ENCODE measurements at regions not wholly inside any gene's neighbourhood (a gene's known extent, or its start where the extent isn't known, plus 50 kb on each side); places are given as distances from the start of the nearest gene placed in this dataset.
A peak's percentile ranks its signal among the peaks of the same experiment; 100 is the strongest.
"Not testable (repeated sequence)": the region's sequence is repeated elsewhere in the genome, so short reads cannot be mapped to it uniquely, and the experiment has no call there.

DNA sequence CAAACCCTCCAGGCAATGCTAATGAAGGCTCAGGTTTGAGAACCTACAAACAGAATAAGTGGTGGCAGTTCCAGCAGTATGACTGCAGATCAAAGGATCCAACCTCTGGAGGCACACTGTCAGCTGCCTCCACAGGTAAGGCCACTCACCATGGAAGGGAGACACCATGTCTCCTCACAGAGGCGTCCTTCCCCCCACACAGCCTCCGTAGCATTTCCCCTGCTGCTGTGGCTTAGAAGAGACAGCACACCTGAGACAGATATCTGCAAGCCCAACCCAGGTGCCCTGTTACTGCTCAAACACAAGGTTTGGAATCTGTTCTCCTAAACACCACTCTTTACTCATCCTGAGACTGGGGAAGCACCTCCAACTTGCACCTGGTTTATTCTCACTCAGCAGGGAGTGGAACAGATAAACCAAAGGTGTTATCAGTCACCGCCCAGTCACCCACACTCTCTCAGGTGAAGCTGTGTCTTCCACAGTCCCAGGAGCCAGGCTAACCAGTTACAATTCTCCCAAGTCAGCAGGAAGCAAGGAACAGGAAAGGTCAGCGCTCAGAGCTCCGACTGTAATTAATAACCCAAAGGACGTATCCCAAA is 311.2 kb downstream of the FOXO1 start:
- ATAC-seq (no peak), DNase-seq (no peak)
- Mint-ChIP-seq H3K4me1 (no peaks in the 10 kb centered on the region), H3K27ac (no peak overlapping the region), H3K4me3 (no peak overlapping the region), H3K9me3 (ENCODE audit: low read depth) (no peaks in the 10 kb centered on the region), H3K27me3 (no peaks in the 10 kb centered on the region), H3K36me3 (no peaks in the 10 kb centered on the region)
- CTCF ChIA-PET, result no interaction called here

DNA sequence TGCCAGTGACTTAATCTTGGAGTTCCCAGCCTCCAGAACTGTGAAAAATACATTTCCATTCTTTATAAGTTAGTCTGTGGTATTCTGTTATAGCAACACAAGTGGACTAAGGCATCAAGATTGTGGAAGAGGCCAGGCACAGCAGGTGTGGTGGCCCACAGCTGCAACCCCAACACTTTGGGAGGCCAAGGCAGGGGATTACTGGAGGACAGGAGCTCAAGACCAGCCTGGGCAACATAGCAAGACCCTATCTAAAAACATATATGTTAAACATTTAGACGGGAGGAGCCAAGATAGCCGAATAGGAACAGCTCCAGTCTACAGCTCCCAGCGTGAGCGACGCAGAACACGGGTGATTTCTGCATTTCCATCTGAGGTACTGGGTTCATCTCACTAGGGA is 310.4 kb downstream of the FOXO1 start:
- ATAC-seq, result no peak
- H3K36me3 Mint-ChIP-seq, result no peaks in the 10 kb centered on the region
- no peak overlapping the region for H3K27ac Mint-ChIP-seq
- no peak overlapping the region for H3K4me3 Mint-ChIP-seq
- CTCF ChIA-PET, result no interaction called here
- no peaks in the 10 kb centered on the region for H3K27me3 Mint-ChIP-seq
- no peaks in the 10 kb centered on the region for H3K9me3 Mint-ChIP-seq (ENCODE audit: low read depth)
- H3K4me1 Mint-ChIP-seq, result no peaks in the 10 kb centered on the region
- DNase-seq, result no peak

DNA sequence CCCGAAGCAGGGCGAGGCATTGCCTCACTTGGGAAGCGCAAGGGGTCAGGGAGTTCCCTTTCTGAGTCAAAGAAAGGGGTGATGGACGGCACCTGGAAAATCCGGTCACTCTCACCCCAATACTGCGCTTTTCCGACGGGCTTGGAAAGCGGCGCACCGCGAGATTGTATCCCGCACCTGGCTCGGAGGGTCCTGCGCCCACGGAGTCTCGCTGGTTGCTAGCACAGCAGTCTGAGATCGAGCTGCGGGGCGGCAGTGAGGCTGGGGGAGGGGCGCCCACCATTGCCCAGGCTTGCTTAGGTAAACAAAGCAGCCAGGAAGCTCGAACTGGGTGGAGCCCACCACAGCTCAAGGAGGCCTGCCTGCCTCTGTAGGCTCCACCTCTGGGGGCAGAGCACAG is 310.0 kb downstream of the FOXO1 start:
- CTCF ChIA-PET; H3K27ac Mint-ChIP-seq; DNase-seq; ATAC-seq; H3K9me3 Mint-ChIP-seq (ENCODE audit: low read depth); H3K4me1 Mint-ChIP-seq; H3K4me3 Mint-ChIP-seq; H3K36me3 Mint-ChIP-seq; H3K27me3 Mint-ChIP-seq: not testable (repeated sequence)

DNA sequence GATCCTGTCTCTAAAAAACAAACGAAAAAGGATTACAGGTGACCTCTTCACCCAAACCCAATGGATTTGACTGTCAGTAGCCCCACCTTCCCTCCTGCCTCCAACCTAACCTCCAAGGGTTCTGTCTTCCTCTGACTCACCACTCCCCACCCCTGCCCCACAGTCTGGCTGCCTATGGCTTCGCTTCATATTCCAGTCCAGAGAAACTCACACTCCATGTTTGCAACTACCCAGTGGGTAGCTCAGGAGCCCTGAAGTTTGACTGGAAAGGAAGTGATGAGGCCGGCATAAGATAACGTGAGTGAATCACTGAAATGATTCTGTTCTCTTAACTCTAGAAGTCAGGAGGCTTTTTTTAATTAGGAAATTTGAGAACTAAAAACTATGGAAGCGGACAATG is 303.9 kb downstream of the FOXO1 start:
- no peak for DNase-seq
- CTCF ChIA-PET, result no interaction called here
- H3K4me3 Mint-ChIP-seq, result no peak overlapping the region

DNA sequence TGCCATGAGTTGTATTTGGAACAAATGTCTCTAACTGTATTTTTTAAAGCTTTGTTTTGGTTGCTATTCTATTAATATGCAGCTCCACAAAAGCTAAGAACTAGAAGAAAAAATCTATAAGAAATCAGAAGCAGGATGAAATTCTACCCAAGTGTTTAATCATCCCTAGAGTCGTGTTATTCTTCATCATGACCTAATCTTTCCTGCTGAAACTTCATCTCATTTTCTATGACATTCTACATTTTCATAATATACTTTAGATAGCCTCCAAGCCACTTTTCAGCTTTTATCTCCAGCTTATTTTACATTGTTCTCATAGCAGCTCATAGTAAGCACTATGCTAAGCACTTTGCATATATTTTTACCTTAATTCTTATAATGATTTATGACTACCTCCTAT is 302.8 kb downstream of the FOXO1 start:
- CTCF ChIA-PET, result no interaction called here
- Mint-ChIP-seq H3K4me1 (no peaks in the 10 kb centered on the region), H3K4me3 (no peak overlapping the region), H3K27ac (no peak overlapping the region), H3K36me3 (no peaks in the 10 kb centered on the region), H3K27me3 (no peaks in the 10 kb centered on the region), H3K9me3 (ENCODE audit: low read depth) (no peaks in the 10 kb centered on the region)
- DNase-seq (no peak), ATAC-seq (no peak)

More for the DNA sequence above, 303.9 kb downstream of the FOXO1 start:
- Mint-ChIP-seq H3K27ac (no peak overlapping the region), H3K27me3 (no peaks in the 10 kb centered on the region), H3K36me3 (no peaks in the 10 kb centered on the region), H3K4me1 (no peaks in the 10 kb centered on the region), H3K9me3 (ENCODE audit: low read depth) (no peaks in the 10 kb centered on the region)
- no peak for ATAC-seq

DNA sequence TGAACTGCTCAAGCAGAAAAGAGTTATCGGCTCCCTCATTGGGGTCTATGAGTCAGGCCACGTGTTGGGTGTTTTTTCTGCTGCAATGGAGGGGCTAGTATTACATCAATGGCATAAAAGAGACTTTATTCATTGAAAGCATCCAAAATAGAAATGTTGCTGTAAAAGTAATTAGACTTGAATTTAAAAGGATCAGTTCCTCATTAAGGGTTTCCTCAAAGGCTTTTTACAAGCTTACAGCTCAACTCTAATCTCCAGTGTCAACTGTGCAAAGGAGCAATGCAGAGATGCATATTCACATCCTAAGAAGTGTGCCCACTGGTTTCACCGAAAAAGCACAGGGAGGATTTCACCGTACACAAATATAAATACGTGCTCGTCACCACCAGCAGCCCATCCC is 300.3 kb downstream of the FOXO1 start:
- Mint-ChIP-seq H3K27me3 (no peaks in the 10 kb centered on the region), H3K27ac (no peak overlapping the region), H3K4me3 (no peak overlapping the region), H3K9me3 (ENCODE audit: low read depth) (no peaks in the 10 kb centered on the region), H3K4me1 (peaks cover 9% of the 10 kb centered on the region), H3K36me3 (peaks cover 1% of the 10 kb centered on the region)
- DNase-seq, result no peak
- CTCF ChIA-PET, result interaction anchor here (0.7 kb wide), 1 partner anchor 165 kb away, joined by 3 read pairs; no protein-coding TSS in a partner anchor
- no peak for ATAC-seq

DNA sequence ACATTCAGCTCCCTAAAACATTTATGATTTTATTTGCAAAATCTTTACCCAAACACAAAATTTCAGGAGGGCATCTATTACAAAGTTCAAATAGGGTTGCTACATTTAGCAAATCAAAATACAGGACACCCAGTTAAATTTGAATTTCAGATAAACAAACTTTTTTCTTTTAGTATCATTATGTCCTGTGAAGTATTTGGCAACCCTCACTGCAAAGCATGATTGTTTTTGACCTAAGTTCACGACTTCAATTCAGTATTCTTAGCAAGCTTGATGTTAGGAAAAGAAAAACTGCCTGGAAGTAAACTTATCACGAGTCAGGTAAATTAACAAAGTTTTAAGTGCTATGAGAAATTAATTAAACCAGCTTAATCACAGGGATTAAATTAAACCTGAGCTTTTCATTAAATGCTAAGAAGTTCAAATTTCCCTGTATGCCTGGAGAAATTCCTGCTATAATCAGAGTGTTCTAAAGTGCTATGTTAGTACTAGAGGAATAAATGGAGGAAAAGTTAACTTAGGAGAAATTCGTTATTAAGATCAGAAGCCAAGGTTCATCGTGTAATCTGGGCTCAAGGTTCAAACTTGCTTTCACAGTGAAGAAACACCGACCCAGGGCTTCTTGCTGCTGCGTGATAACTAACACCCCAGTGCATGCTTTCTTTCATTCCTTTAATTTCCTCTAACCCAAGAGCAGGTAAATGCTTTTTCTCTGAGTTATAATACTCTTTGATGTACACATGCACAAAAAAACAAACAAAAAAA is 298.1 kb downstream of the FOXO1 start:
- H3K4me3 Mint-ChIP-seq, result no peak overlapping the region
- H3K36me3 Mint-ChIP-seq, result peaks cover 3% of the 10 kb centered on the region
- H3K27me3 Mint-ChIP-seq, result no peaks in the 10 kb centered on the region
- no peak for DNase-seq
- H3K27ac Mint-ChIP-seq, result no peak overlapping the region
- CTCF ChIA-PET, result interaction anchor here (0.9 kb wide), 1 partner anchor 12 kb away, joined by 3 read pairs; no protein-coding TSS in a partner anchor
- no peaks in the 10 kb centered on the region for H3K9me3 Mint-ChIP-seq (ENCODE audit: low read depth)
- H3K4me1 Mint-ChIP-seq, result peaks cover 18% of the 10 kb centered on the region
- ATAC-seq, result no peak

DNA sequence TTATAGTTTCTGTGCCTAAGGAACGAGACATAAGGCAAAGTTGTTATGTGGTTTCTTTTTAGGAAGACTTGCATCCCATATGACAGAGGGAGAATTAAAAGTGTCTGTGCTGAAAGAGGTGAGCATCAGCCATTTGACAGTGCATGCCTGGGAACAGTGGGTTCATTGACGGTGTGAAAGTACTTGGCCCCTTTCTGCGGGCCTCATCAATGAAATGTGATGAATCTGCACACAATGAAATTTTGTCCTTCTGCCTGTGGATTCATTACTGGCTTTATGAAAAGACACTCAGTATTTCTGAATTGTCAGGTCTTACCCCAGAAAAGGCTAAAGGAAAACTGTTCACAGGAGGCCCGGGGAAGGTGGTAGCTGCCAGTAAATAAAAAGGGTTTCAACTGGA is 295.8 kb downstream of the FOXO1 start:
- Mint-ChIP-seq H3K4me3 (no peak overlapping the region), H3K36me3 (peaks cover 8% of the 10 kb centered on the region), H3K9me3 (ENCODE audit: low read depth) (peaks cover 4% of the 10 kb centered on the region), H3K27me3 (no peaks in the 10 kb centered on the region), H3K4me1 (peaks cover 27% of the 10 kb centered on the region), H3K27ac (peak overlapping the region; percentile 25)
- ATAC-seq (no peak), DNase-seq (no peak)
- CTCF ChIA-PET, result no interaction called here

DNA sequence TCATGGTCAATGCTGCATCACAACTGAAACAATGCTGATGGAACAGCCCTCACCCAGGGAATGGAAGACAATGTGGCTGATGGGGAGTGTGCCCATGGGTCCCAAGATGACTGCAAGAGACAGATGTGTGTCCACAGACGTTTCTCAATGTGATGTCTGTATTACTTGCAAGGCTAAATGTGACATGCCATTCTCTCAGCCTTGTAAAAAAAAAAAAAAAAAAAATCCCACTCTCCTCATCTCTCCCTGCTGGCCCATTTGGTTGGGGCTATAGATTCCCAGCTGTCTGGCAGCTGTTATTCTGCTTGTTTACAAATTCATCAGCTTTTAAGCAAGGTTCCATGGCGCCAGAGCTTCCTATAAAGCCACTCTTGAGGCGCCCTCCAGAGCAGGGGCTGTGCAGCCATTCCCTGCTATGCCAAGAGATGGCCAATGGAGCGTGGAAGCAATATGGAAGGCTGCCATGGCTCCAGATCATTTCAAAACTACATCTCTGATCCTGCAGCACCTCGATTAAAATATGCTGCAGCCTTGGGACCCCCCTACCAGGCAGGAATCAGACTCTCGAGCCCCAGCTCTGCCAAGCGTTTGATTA is 294.8 kb downstream of the FOXO1 start:
- Mint-ChIP-seq H3K27me3 (no peaks in the 10 kb centered on the region), H3K4me1 (peaks cover 27% of the 10 kb centered on the region), H3K36me3 (peaks cover 8% of the 10 kb centered on the region), H3K27ac (peak overlapping the region; percentile 25), H3K9me3 (ENCODE audit: low read depth) (peaks cover 4% of the 10 kb centered on the region), H3K4me3 (peak overlapping the region; percentile 22)
- ATAC-seq (no peak), DNase-seq (no peak)
- CTCF ChIA-PET, result interaction anchor here (1.0 kb wide), 1 partner anchor 293 kb away, joined by 3 read pairs; no protein-coding TSS in a partner anchor

DNA sequence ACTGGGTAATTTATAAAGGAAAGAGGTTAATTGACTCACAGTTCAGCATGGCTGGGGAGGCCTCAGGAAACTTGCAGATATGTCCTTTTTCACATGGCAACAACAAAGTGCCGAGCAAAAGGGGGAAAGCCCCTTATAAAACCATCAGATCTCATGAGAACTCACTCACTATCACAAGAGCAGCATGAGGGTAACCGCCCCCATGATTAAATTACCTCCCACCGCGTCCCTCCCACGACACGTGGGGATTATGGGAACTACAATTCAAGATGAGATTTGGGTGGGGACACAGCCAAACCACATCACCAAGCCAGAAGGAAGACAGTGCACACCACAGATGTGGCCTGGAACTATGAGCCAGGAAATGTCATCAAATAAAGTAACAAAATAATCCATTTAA is 292.8 kb downstream of the FOXO1 start:
- CTCF ChIA-PET; H3K4me3 Mint-ChIP-seq; H3K9me3 Mint-ChIP-seq (ENCODE audit: low read depth); H3K27me3 Mint-ChIP-seq; H3K27ac Mint-ChIP-seq; ATAC-seq; H3K36me3 Mint-ChIP-seq: not testable (repeated sequence)
- peak; percentile 43 for DNase-seq
- H3K4me1 Mint-ChIP-seq, result peaks cover 29% of the 10 kb centered on the region

DNA sequence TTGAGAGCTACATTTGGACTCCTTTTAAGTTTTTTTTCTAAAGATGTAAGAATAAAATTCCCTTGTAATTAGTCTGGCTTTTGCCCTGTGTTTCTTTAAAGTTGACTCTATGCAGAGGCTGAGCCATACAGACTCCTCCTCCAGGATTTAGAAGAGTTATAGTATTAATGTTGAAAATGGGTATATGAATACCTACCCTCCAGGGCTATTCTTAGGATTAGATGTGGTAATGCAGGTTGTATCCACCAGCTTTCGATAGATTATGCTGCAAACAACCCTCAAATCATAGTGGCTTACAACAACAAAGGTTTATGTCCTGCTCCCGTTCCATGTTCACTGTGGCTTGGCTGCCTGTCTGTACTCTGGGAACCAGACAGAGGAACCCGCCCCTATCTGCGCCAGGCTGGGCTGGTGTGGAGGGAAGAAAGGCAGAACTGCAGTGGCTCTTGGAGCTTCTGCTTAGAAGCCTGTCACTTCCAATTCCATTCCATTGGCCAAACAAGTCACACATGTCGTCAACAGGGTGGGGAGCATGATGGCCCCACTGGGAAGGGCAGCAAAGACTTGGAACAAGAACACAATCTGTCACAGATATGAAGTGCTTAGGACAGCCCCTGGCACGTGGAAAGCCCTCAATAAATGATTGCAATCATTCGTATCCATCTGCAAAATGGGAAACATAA is 290.8 kb downstream of the FOXO1 start:
- no peak overlapping the region for H3K27ac Mint-ChIP-seq
- ATAC-seq, result no peak

DNA sequence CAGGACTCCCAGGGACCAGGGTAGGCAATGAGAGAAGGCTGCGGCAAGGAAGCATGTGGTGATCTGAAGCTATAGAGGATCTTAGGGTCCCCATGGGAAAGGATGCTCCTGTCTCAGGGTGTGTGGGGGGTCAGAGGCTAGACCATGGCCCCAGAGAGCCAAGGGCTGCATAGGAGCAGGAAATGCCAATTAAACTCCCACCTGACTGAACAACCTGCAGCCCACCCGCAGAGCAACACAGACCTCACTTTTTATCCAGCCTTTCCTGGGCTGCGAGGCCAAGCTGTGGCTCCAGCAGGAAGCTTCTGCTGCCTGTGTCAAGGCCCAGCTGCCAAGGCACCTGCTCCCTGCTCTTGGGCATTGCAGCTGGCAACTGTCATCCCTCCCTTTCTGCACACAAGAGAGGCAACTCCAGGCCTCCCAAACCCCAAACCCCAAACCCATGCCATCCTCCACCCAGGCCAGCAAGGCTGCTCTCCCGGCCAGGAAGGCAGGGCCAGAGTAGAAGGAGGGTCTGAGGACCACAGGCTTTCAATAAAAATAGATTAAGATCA is 290.1 kb downstream of the FOXO1 start:
- no peaks in the 10 kb centered on the region for H3K27me3 Mint-ChIP-seq
- DNase-seq (no peak), ATAC-seq (no peak)
- no peak overlapping the region for H3K4me3 Mint-ChIP-seq
- no peak overlapping the region for H3K27ac Mint-ChIP-seq
- CTCF ChIA-PET, result no interaction called here
- H3K9me3 Mint-ChIP-seq (ENCODE audit: low read depth), result peaks cover 6% of the 10 kb centered on the region
- peaks cover 8% of the 10 kb centered on the region for H3K36me3 Mint-ChIP-seq
- peaks cover 18% of the 10 kb centered on the region for H3K4me1 Mint-ChIP-seq

More for the DNA sequence above, 290.8 kb downstream of the FOXO1 start:
- Mint-ChIP-seq H3K27me3 (no peaks in the 10 kb centered on the region), H3K9me3 (ENCODE audit: low read depth) (peaks cover 6% of the 10 kb centered on the region), H3K36me3 (peaks cover 8% of the 10 kb centered on the region), H3K4me3 (no peak overlapping the region), H3K4me1 (peaks cover 26% of the 10 kb centered on the region)
- DNase-seq, result no peak
- CTCF ChIA-PET, result interaction anchor here (1.4 kb wide), 1 partner anchor 307 kb away, joined by 4 read pairs; no protein-coding TSS in a partner anchor

DNA sequence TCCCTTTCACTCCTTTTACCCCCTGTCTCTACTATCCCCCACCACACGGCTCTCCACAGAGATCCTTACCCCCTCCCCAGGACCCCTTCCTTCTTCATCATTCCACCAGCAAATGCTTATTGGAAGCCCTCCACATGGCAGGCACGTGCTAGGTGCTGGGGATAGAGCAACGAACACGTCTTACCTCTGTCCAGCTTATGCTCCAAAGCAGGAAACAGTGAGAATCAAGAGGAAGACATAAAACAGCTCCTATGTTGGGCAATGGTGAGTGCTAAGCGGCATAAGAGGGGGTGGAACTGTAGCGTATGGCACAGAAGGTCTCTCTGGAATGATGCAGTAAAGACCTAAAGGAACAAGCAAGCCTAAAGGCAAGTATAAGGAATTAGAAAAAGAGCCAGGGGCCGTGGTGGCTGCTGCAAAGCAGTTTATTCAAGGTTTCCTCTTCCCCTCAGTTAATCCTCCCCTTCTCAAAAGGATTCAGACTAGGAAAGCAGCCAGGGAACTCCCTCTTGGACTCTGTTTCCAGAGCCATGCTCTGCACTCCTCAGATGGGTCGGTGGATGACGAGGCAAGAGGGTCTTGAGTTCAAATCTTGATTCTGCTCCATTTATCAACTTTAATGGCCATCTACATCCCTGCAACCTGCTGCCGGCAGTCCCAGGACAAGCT is 289.4 kb downstream of the FOXO1 start:
- no peaks in the 10 kb centered on the region for H3K27me3 Mint-ChIP-seq
- no peak for ATAC-seq
- DNase-seq, result no peak
- H3K27ac Mint-ChIP-seq, result no peak overlapping the region
- CTCF ChIA-PET, result no interaction called here
- H3K4me3 Mint-ChIP-seq, result no peak overlapping the region
- peaks cover 15% of the 10 kb centered on the region for H3K4me1 Mint-ChIP-seq
- H3K36me3 Mint-ChIP-seq, result peaks cover 8% of the 10 kb centered on the region
- H3K9me3 Mint-ChIP-seq (ENCODE audit: low read depth), result peaks cover 6% of the 10 kb centered on the region

Data from activated CD8-positive, alpha-beta memory T cell treated with anti-CD3 and anti-CD28 coated beads, Interleukin-2, amount 10 ng/mL, durations not matched to agents 7 days and 5 days (primary cell).